HG03457 (cell line): ENCODE measurements at regions not wholly inside any gene's neighbourhood (a gene's known extent, or its start where the extent isn't known, plus 50 kb on each side); places are given as distances from the start of the nearest gene placed in this dataset.

Source experiments
- ATAC-seq: cut with Tn5 transposase; IDR thresholded peaks from one replicate; pipeline ENCODE4 v1.9.1; 2021; ENCODE audit warnings: moderate number of reproducible peaks; ENCODE audit not compliant: unreplicated experiment

- ATAC-seq, result no peak
Measured at GRCh38 chr14:22084393-22085281, 411.0 kb upstream of the OR4E1 start.

GRCh38 chr14:22081337-22081736 is 407.7 kb upstream of the OR4E1 start:
- no peak for ATAC-seq

GRCh38 chr14:22079766-22080165 is 406.1 kb upstream of the OR4E1 start:
- ATAC-seq, result no peak

- no peak for ATAC-seq
Measured at GRCh38 chr14:22073801-22074200, 400.2 kb upstream of the OR4E1 start.

- peak; percentile 88 for ATAC-seq
Measured at GRCh38 chr14:22071006-22071405, 397.4 kb upstream of the OR4E1 start.

- peak; percentile 48 for ATAC-seq
Measured at GRCh38 chr14:22070119-22070982, 396.7 kb upstream of the OR4E1 start.

- no peak for ATAC-seq
Measured at GRCh38 chr14:22065347-22065746, 391.7 kb upstream of the OR4E1 start.

- ATAC-seq, result no peak
Measured at GRCh38 chr14:22059201-22059600, 385.6 kb upstream of the OR4E1 start.

- no peak for ATAC-seq
Measured at GRCh38 chr14:22052795-22053194, 379.2 kb upstream of the OR4E1 start.

GRCh38 chr14:22047115-22047514 is 373.5 kb upstream of the OR4E1 start:
- no peak for ATAC-seq

GRCh38 chr14:22046063-22046462 is 372.4 kb upstream of the OR4E1 start:
- ATAC-seq, result no peak

- no peak for ATAC-seq
Measured at GRCh38 chr14:22044193-22044592, 370.6 kb upstream of the OR4E1 start.

- ATAC-seq, result no peak
Measured at GRCh38 chr14:22040781-22041125, 367.1 kb upstream of the OR4E1 start.

- ATAC-seq, result no peak
Measured at GRCh38 chr14:22039938-22040780, 366.5 kb upstream of the OR4E1 start.

- ATAC-seq, result no peak
Measured at GRCh38 chr14:22036541-22037239, 363.1 kb upstream of the OR4E1 start.

GRCh38 chr14:22026527-22026926 is 352.9 kb upstream of the OR4E1 start:
- ATAC-seq, result no peak

GRCh38 chr14:22025879-22026278 is 352.3 kb upstream of the OR4E1 start:
- no peak for ATAC-seq

GRCh38 chr14:22024137-22024536 is 350.5 kb upstream of the OR4E1 start:
- ATAC-seq, result no peak

- no peak for ATAC-seq
Measured at GRCh38 chr14:22018890-22019289, 345.3 kb upstream of the OR4E1 start.

- no peak for ATAC-seq
Measured at GRCh38 chr14:22012452-22012851, 338.8 kb upstream of the OR4E1 start.

- no peak for ATAC-seq
Measured at GRCh38 chr14:22011253-22011642, 337.6 kb upstream of the OR4E1 start.
